Right cardiac atrium (tissue), 5 donors: ENCODE measurements at regions not wholly inside any gene's neighbourhood (a gene's known extent, or its start where the extent isn't known, plus 50 kb on each side); places are given as distances from the start of the nearest gene placed in this dataset.
"Not testable (repeated sequence)": the region's sequence is repeated elsewhere in the genome, so short reads cannot be mapped to it uniquely, and the experiment has no call there.

Experiments
- ATAC-seq, 2 donors: fragments of 200-7000 bp; cut with Tn5 transposase; one replicate each; pipeline versions ENCODE4 v1.8.0 to v1.9.1; 2020; ENCODE audit warnings: moderate library complexity in 2 of 2, mild to moderate bottlenecking in 1 of 2
- DNase-seq, 3 donors: peaks; one replicate each; pipeline ENCODE4 v3.0.0-alpha.2; 2020
- H3K27ac ChIP-seq: one replicate; pipeline ENCODE4 v1.5.1; 2013; ENCODE audit warnings: mild to moderate bottlenecking, low read length, control low read depth, moderate library complexity
- H3K27me3 ChIP-seq: one replicate; pipeline ENCODE4 v1.6.1; 2013; ENCODE audit not compliant: control insufficient read depth, insufficient read depth
- H3K4me1 ChIP-seq: one replicate; pipeline ENCODE4 v1.6.1; 2013; ENCODE audit warnings: low read length; ENCODE audit not compliant: control insufficient read depth, insufficient read depth
- H3K4me3 ChIP-seq: one replicate; pipeline ENCODE4 v1.5.1; 2013; ENCODE audit warnings: low read length, control low read depth
- H3K9me3 ChIP-seq: one replicate; pipeline ENCODE4 v1.6.1; 2013; ENCODE audit warnings: low read length; ENCODE audit not compliant: control insufficient read depth
- WGBS: extraction: QIAGEN DNeasy Blood & Tissue Kit; methylation state at CpG from one replicate; pipeline ENCODE4 v1.1.7; 2013; 5-methylcytosine and 5-hydroxymethylcytosine counted together
- intact Hi-C, 4 donors: fragments of 100-400 bp; cut with DNase I; formaldehyde crosslinking; loops; one replicate each; pipeline versions ENCODE4 v1.11.0 to v1.14.0; 2022 to 2023
- donor health status: healthy with polysubstance abuse.
- donor health status: DM: no; HTN: yes; CAD: no.
- donor health status: DM: no; HTN: no; CAD: no.
- donor health status: DM: no; HTN: yes; CAD: no; lungs with severe emphysema.
- donor health status: DM: yes; HTN: yes; CAD: no.

DNA sequence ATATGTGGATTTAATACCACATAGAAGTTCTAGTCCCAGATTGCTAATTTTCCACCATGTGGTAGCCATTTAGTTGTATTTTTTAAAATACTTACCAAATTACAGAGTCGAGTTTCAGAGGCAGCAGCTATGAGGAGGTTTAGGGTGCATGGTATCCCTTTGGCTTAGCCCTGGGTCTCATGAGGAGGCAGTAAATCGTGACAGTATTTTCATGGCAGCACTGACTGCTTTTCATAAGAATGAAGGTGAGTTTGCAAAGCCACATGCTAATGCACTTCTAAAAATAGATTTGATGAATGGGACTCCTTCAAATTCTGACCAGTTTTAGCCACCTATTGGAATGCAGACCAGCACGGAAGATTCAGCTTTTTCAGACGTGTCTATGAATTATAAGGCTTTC lies 114.0 kb upstream of the FRG1 start:
- WGBS: 57% methylated on average over 4 of the region's 4 CpGs
- DNase-seq: no peak
- no peaks in the 10 kb centered on the region for H3K9me3 ChIP-seq
- intact Hi-C loops: no loop called here
- no peak for ATAC-seq
- no peak overlapping the region for H3K4me3 ChIP-seq
- no peak overlapping the region for H3K27ac ChIP-seq
- peaks cover 1% of the 10 kb centered on the region for H3K4me1 ChIP-seq
- no peaks in the 10 kb centered on the region for H3K27me3 ChIP-seq

DNA sequence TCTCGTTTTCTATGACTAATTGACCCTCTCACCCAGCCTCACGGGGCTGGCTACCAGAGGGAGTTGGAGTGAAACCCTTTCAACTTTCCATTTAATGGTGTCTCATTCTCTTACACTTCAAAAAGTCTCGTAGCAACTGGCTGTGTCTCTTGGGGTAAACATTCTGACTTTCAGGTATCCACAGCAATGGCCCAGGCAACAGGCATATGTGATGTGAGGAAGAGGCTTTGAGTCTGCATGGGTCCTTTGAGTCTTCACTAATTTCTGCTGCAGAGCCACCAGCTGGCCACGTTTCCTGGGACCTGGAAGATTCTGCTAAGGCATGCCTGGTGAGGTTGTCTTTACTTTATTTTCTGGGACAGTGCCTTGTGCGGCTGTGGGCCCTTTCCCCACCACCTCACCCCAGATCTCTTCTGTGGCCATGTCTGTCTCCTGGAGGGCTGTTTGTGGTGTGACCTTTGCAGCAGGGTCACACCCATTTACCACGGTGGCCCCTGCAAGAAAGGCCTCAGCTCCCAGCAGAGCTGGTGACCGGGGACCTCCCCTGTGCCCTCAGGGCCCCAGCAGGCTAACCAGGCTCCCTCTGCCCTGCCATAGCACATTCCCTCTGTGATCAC lies 112.5 kb upstream of the FRG1 start:
- ATAC-seq: no peak
- Histone ChIP-seq H3K27ac (no peak overlapping the region), H3K4me1 (peaks cover 1% of the 10 kb centered on the region), H3K4me3 (no peak overlapping the region), H3K9me3 (no peaks in the 10 kb centered on the region), H3K27me3 (no peaks in the 10 kb centered on the region)
- 68% methylated on average over 7 of the region's 7 CpGs for WGBS
- intact Hi-C loops: no loop called here
- DNase-seq: no peak

DNA sequence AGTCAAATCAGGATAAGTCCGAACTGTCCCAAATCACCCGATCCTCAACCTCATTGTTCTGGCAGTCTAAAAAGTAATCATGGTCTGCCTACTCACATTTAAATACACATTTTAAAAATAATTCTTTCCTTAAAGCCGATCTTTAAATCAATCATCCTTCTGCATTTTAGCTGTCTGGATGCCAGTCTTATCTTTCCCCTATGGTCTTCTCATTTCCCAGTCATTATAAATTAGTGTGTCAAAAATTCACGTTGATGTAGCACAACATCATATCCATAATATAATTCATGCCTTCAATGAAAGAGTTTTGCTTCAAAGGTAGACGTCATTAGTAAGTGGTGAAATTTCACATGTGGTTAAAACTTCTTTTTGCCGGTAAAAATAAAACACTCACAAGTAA lies 108.1 kb upstream of the FRG1 start:
- no peak overlapping the region for H3K27ac ChIP-seq
- H3K9me3 ChIP-seq: no peaks in the 10 kb centered on the region
- intact Hi-C loops: no loop called here
- WGBS: 86% methylated on average over 6 of the region's 6 CpGs
- ATAC-seq (no peak), DNase-seq (no peak)
- no peak overlapping the region for H3K4me3 ChIP-seq
- H3K4me1 ChIP-seq: no peaks in the 10 kb centered on the region
- H3K27me3 ChIP-seq: no peaks in the 10 kb centered on the region

DNA sequence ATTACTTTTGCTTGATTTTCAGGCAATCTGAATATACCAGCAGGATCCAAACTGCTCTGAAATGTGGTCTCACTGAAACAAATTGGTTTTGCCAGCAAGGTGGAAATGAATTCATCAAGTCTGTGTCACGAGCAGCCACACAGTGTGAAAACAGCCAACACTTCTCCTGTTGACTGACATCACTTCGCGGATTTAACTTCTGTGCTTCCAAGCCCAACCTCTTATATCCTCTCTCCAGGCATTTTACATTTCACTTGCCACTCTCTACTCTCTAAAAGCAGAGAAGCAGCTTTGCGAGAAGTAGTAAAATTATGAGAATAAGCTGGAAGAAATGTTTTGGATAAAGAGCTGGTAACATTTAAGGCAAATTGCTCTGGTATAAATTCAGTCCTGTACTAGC lies 106.1 kb upstream of the FRG1 start:
- 45% methylated on average over 4 of the region's 4 CpGs for WGBS
- Histone ChIP-seq H3K27me3 (no peaks in the 10 kb centered on the region), H3K4me3 (no peak overlapping the region), H3K4me1 (no peaks in the 10 kb centered on the region), H3K27ac (peak overlapping the region; percentile 61), H3K9me3 (no peaks in the 10 kb centered on the region)
- DNase-seq: no peak
- ATAC-seq: peak; percentile 34 to 67
- intact Hi-C loops: no loop called here

DNA sequence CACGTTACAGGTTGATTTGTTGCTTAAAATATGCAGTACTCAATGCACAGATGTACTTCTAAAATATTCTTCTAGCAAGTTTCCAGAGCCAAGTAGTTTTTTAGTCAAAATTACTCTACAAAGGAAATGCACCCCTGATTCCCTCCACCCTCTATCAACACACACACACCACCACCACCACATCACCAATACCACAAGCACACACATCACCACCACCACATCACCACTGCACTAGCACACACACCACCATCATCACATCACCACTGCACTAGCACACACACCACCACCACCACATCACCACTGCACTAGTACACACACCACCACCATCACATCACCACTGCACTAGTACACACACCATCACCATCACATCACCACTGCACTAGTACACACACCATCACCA lies 105.2 kb upstream of the FRG1 start:
- intact Hi-C loops: no loop called here
- 45% methylated on average over 1 of the region's 1 CpG for WGBS
- no peaks in the 10 kb centered on the region for H3K27me3 ChIP-seq
- no peaks in the 10 kb centered on the region for H3K4me1 ChIP-seq
- DNase-seq: no peak
- no peak overlapping the region for H3K27ac ChIP-seq
- no peak overlapping the region for H3K4me3 ChIP-seq
- no peaks in the 10 kb centered on the region for H3K9me3 ChIP-seq
- no peak for ATAC-seq

DNA sequence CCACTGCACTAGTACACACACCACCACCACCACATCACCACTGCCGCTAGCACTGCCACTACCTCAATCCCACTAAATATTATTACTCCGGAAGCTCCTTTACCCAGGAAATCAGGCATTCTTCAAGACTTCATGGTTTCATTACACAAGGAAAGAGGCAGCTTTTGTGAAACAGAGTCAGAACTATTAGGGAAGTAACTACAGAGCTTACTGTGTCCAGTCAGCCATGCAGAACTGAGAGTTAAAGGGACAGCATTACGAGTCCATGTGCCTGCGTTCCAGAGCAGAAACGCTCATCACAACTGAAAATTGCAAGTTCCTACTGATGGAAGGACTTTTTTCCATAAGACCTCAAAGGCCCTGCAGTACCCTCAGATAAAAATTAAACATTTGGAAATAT lies 103.2 kb upstream of the FRG1 start:
- Histone ChIP-seq H3K4me1 (no peaks in the 10 kb centered on the region), H3K27me3 (no peaks in the 10 kb centered on the region), H3K9me3 (no peaks in the 10 kb centered on the region), H3K27ac (no peak overlapping the region), H3K4me3 (no peak overlapping the region)
- ATAC-seq (no peak), DNase-seq (no peak)
- WGBS: 77% methylated on average over 5 of the region's 5 CpGs
- intact Hi-C loops: no loop called here

DNA sequence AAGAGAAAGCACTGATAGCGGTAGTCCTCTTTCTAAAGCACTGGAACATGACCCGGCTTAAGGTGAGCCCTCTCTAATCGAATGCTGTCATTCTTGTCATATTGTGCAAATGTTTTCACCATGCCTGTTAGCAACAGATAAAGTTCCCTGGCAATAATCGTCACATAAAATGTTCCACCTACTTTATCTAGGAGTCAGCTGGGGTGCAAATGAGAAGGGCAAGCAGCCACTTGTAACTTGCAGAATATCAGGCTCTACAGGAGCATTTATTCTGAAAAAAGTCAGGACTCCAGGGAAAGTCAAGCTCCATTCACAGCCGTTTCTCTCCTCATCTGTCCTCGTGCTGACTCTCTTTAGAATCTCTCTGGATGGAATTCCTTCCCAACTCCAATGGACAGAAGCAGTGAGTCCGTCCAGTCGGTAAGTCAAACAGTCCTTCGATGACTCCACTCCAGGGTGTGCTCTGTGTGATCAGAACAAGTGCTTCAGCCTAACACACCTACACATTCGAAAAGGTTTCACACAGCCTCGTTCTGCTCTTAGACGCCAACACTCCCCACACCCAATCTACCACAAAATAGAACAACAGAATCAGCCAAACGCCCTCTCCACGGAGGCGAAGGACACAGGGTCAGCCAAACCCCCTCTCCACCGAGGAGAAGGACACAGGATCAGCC lies 101.7 kb upstream of the FRG1 start:
- intact Hi-C loops: no loop called here
- ATAC-seq (peak; percentile 84 to 89), DNase-seq (no peak)
- Histone ChIP-seq H3K4me1 (no peaks in the 10 kb centered on the region), H3K27ac (peak overlapping the region; percentile 97), H3K4me3 (no peak overlapping the region), H3K9me3 (no peaks in the 10 kb centered on the region), H3K27me3 (no peaks in the 10 kb centered on the region)
- 47% methylated on average over 16 of the region's 16 CpGs for WGBS

DNA sequence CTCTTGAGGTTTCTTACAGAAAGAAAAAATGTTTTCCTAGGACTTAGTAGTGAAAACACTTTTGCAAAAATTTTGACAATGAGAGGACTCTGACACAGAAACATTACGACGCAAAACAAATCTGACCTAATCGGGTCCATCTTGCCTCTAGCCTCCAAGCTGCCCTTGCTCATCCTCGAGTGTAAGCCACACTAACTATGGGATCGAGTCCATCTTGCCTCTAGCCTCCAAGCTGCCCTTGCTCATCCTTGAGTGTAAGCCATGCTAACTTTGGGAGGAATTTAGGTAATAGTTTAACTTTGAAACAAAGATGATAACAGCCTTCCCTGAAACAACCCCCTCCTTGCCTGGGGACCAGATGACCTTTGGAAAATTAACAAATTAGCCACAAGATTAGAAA lies 100.3 kb upstream of the FRG1 start:
- peak in 1 of 2 donors; percentile 91 for ATAC-seq
- no peaks in the 10 kb centered on the region for H3K27me3 ChIP-seq
- H3K4me1 ChIP-seq: no peaks in the 10 kb centered on the region
- H3K4me3 ChIP-seq: no peak overlapping the region
- peak overlapping the region; percentile 97 for H3K27ac ChIP-seq
- WGBS: 87% methylated on average over 5 of the region's 5 CpGs
- H3K9me3 ChIP-seq: no peaks in the 10 kb centered on the region
- no peak for DNase-seq
- intact Hi-C loops: no loop called here

DNA sequence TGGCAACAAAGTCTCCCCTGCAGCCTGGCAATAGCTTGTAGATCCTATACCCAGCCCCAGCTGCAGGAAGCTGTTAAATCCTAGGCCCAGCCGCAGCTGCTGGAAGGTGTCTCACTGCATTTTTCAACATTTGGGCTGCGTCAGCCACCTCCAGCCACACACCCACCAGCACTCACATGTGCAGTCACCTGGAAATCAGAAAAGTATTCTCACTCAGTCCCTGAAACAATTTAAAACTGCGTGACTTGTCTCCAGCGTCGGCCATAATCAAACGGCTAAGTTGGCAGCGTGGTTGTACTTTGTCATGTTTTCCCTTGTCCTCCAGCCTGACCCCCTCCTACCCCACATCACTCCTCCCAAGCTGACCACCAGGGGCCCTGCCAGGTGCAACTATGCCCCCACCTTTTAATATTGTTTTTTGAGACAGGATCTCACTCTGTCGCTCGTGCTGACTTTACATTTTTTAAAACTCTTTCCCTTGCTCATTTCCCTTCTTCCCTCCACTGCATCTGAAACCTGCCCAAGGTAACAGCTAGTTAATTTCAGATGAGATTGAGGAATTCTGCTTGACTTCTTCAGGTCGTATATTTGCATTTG lies 97.2 kb upstream of the FRG1 start:
- Histone ChIP-seq H3K4me1 (no peaks in the 10 kb centered on the region), H3K9me3 (no peaks in the 10 kb centered on the region), H3K27me3 (no peaks in the 10 kb centered on the region), H3K4me3 (no peak overlapping the region), H3K27ac (no peak overlapping the region)
- no peak for DNase-seq
- intact Hi-C loops: no loop called here
- WGBS: 84% methylated on average over 10 of the region's 10 CpGs
- ATAC-seq: no peak

DNA sequence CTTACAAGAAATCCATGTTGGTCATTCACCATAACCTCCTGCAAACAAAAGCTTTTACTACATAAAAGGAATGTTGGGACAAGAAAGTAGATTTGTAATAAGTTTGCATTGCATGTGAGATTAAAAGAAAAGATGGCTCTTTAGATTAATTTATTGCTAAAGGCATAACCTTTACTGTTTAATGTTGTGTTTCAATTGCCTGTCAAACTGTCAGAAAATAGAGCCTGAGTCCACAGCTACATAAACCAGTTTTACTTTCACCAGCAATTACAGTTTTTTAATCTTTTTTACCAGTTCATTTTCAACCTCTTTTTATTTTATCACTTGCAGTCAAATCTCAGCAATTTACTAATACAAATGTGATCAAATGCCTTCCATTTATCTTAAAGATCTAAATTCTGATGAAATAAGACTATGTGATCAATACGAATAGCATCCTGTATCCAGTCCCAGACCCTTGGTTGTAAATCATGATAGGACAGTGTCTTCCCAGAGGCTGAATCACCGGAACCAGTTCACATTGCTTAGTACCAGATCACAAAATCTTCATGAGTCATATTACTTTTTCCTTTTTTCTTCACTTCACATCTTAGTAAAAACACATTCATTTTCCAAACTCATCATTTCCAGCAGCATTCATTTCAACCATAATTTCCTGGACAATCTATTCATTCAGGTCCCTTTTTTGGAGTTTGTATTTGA lies 95.4 kb upstream of the FRG1 start:
- H3K27me3 ChIP-seq: no peaks in the 10 kb centered on the region
- no peak for ATAC-seq
- 87% methylated on average over 2 of the region's 2 CpGs for WGBS
- intact Hi-C loops: no loop called here
- H3K27ac ChIP-seq: no peak overlapping the region
- no peaks in the 10 kb centered on the region for H3K9me3 ChIP-seq
- no peak for DNase-seq
- H3K4me3 ChIP-seq: no peak overlapping the region
- H3K4me1 ChIP-seq: no peaks in the 10 kb centered on the region

DNA sequence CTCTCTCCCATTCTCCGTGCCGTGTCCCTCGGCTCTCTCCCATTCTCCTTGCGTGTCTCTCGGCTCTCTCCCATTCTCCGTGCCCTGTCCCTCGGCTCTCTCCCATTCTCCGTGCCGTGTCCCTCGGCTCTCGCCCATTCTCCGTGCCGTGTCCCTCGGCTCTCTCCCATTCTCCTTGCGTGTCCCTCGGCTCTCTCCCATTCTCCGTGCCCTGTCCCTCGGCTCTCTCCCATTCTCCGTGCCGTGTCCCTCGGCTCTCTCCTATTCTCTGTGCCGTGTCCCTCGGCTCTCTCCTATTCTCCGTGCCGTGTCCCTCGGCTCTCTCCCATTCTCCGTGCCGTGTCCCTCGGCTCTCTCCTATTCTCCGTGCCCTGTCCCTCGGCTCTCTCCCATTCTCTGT lies 94.6 kb upstream of the FRG1 start:
- H3K4me1 ChIP-seq, ATAC-seq, H3K9me3 ChIP-seq, H3K4me3 ChIP-seq, intact Hi-C loops, H3K27me3 ChIP-seq, DNase-seq, H3K27ac ChIP-seq: not testable (repeated sequence)
- WGBS: 87% methylated on average over 27 of the region's 31 CpGs
